ENCODE measurements at regions not wholly inside any gene's neighbourhood (a gene's known extent, or its start where the extent isn't known, plus 50 kb on each side); places are given as distances from the start of the nearest gene placed in this dataset.

DNA sequence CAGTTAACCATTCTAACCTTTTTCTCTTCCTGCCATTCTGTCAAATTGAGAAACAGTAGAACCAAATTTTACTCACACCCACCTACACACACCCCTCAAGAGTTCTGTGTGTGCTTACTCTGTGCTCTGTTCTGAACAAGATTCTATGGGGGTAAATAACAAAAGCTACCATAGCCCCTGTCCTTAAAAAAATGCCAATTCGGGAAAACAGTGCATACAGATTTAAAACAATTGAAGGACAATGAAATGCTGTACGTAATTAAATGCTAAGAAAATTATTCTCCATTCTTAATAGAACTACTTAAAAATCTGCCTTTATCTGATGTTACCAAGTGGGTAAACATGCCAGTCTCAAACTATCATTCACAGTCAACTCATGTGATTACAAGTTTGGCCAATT, 1107.5 kb downstream of the TUSC7 start:
- DNase-seq (ENCODE audit: extremely low spot score) = no peak
- no peak for TF ChIP-seq FOXM1 (IDR thresholded peaks at IDR 0.05; ENCODE audit: borderline replicate concordance)
- TF ChIP-seq FOXK2 (IDR thresholded peaks at IDR 0.05) = no peak
- no peak for TF ChIP-seq NFRKB (IDR thresholded peaks at IDR 0.05)
- no peak for TF ChIP-seq HDGF (IDR thresholded peaks at IDR 0.05; ENCODE audit: borderline replicate concordance)
- TF ChIP-seq ZNF384 (IDR thresholded peaks at IDR 0.05) = no peak
- no peak for TF ChIP-seq BHLHE40 (IDR thresholded peaks at IDR 0.05; ENCODE audit: borderline replicate concordance)
- TF ChIP-seq, protein P1, sequence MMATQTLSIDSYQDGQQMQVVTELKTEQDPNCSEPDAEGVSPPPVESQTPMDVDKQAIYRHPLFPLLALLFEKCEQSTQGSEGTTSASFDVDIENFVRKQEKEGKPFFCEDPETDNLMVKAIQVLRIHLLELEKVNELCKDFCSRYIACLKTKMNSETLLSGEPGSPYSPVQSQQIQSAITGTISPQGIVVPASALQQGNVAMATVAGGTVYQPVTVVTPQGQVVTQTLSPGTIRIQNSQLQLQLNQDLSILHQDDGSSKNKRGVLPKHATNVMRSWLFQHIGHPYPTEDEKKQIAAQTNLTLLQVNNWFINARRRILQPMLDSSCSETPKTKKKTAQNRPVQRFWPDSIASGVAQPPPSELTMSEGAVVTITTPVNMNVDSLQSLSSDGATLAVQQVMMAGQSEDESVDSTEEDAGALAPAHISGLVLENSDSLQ (IDR thresholded peaks at IDR 0.05) = no peak
- no peak for TF ChIP-seq SP1 (IDR thresholded peaks at IDR 0.05)
- ChIA-PET POLR2A (no interaction called here), CTCF (no interaction called here)

DNA sequence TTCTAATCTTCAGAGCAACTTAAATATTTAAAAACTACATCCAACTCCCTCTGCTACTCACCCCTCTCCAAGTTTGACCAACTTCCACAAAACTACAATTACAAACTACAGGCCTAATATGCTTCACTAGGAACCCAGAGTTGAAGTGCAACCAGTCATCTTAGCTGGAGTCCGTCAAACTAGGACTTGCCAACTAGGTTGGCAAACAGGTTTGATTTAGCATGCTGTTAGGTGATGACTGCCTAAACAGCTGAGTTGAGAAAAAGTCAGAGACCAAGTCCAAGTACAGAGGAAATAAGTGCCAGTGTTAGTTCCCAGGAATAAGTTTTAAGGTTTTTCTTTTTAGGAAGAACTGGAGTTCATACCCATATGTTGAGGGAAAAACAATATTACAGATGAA, 1109.0 kb downstream of the TUSC7 start:
- DNase-seq (ENCODE audit: extremely low spot score) = no peak
- POLR2A ChIA-PET = no interaction called here
- no peak for TF ChIP-seq SP1 (IDR thresholded peaks at IDR 0.05)
- no peak for TF ChIP-seq ELF4 (IDR thresholded peaks at IDR 0.05)
- TF ChIP-seq ARNT (IDR thresholded peaks at IDR 0.05) = no peak
- TF ChIP-seq BHLHE40 (IDR thresholded peaks at IDR 0.05; ENCODE audit: borderline replicate concordance) = no peak
- TF ChIP-seq LEF1 (IDR thresholded peaks at IDR 0.05; ENCODE audit: borderline replicate concordance) = no peak
- TF ChIP-seq L3MBTL2 (conservative IDR thresholded peaks at IDR 0.05) = no peak
- TF ChIP-seq SUZ12 (IDR thresholded peaks at IDR 0.05) = no peak
- no peak for TF ChIP-seq NFRKB (IDR thresholded peaks at IDR 0.05)
- no peak for TF ChIP-seq ZNF384 (IDR thresholded peaks at IDR 0.05)
- TF ChIP-seq HDGF (IDR thresholded peaks at IDR 0.05; ENCODE audit: borderline replicate concordance) = no peak
- CTCF ChIA-PET = no interaction called here

DNA sequence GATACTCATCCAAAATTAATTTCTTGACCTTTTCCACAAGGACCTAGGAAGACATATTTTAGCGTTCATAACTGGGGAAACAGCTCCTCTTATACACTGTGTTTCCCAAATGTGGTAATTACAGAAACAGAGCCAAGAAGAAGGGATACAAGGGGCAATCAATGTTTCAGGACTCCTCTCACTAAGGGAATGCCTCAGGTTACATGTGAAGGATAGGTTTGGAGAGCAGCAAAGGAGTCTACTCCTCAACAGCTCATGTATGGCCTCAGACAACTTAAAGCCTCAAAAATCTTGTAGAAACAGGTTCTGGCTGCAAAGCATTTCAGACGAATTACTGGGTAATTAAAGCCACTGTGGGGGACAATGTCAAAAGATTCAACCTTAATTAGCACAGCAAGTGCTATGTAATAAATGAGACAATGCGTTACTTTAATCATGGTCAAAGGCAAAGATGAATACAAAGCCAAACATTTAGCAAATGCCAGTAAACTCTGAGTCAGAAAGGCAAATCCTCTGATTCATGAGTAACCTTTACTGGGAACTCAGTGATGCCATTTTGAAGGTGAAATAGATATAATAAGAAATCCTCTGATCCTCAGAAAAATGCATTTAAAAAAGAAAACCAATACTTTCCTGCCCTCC, 1111.2 kb downstream of the TUSC7 start:
- TF ChIP-seq FOXM1 (IDR thresholded peaks at IDR 0.05; ENCODE audit: borderline replicate concordance) = no peak
- TF ChIP-seq SUZ12 (IDR thresholded peaks at IDR 0.05) = no peak
- no peak for TF ChIP-seq ZNF384 (IDR thresholded peaks at IDR 0.05)
- TF ChIP-seq LEF1 (IDR thresholded peaks at IDR 0.05; ENCODE audit: borderline replicate concordance) = no peak
- TF ChIP-seq FOXA1 (IDR thresholded peaks at IDR 0.05) = no peak
- no peak for TF ChIP-seq NFRKB (IDR thresholded peaks at IDR 0.05)
- no peak for TF ChIP-seq SP1 (IDR thresholded peaks at IDR 0.05)
- ChIA-PET POLR2A (no interaction called here), CTCF (no interaction called here)
- DNase-seq (ENCODE audit: extremely low spot score) = no peak

DNA sequence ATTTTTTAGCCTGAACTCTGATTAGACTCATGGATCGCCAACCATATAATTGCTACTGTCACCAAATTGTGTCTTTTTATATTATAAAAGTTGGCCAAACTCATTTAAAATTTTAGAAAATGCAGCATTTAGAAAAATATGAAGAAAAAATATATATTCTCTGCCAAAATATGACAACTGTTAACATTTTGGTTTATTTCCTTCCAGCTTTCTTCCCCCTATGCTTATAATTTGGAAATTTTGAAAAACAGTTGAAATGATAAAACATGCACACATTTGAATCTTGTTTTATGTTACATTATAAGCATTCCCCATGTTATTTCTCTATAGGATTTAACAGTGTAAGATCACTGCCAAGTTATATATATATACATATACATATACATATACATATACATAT, 1112.8 kb downstream of the TUSC7 start:
- POLR2A ChIA-PET = no interaction called here
- no peak for TF ChIP-seq FOXA1 (IDR thresholded peaks at IDR 0.05)
- no peak for TF ChIP-seq TARDBP (IDR thresholded peaks at IDR 0.05)
- TF ChIP-seq NFRKB (IDR thresholded peaks at IDR 0.05) = no peak
- TF ChIP-seq L3MBTL2 (conservative IDR thresholded peaks at IDR 0.05) = no peak
- TF ChIP-seq FOXM1 (IDR thresholded peaks at IDR 0.05; ENCODE audit: borderline replicate concordance) = no peak
- TF ChIP-seq HDGF (IDR thresholded peaks at IDR 0.05; ENCODE audit: borderline replicate concordance) = no peak
- no peak for TF ChIP-seq LEF1 (IDR thresholded peaks at IDR 0.05; ENCODE audit: borderline replicate concordance)
- no peak for TF ChIP-seq CTBP1 (IDR thresholded peaks at IDR 0.05; ENCODE audit: borderline replicate concordance)
- TF ChIP-seq ZNF384 (IDR thresholded peaks at IDR 0.05) = no peak
- no peak for TF ChIP-seq SUZ12 (IDR thresholded peaks at IDR 0.05)
- no peak for TF ChIP-seq FOXK2 (IDR thresholded peaks at IDR 0.05)
- no peak for TF ChIP-seq SP1 (IDR thresholded peaks at IDR 0.05)
- no peak for TF ChIP-seq ELF4 (IDR thresholded peaks at IDR 0.05)
- TF ChIP-seq, protein P1 (IDR thresholded peaks at IDR 0.05) = no peak
- no peak for TF ChIP-seq ARNT (IDR thresholded peaks at IDR 0.05)
- TF ChIP-seq BHLHE40 (IDR thresholded peaks at IDR 0.05; ENCODE audit: borderline replicate concordance) = no peak
- no peak for DNase-seq (ENCODE audit: extremely low spot score)
- CTCF ChIA-PET = no interaction called here

DNA sequence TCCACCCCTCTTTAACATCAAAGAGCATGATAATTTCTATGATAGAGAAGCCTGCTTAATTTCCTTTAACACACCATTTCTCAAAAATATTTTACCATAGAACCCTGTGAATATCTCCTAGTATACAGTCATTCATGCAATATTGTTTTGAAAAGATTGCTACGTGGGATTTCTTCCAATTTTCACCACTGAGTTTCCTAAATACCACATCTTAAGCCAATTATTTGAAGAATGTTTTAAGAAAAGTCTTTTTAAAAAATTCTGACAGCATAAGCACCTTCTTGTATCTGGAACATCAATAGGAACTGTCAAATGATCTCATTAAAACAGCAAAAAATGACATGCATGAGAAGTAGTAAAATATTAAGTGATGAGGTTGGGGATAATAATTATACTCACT, 1126.7 kb downstream of the TUSC7 start:
- ChIA-PET CTCF (no interaction called here), POLR2A (no interaction called here)

DNA sequence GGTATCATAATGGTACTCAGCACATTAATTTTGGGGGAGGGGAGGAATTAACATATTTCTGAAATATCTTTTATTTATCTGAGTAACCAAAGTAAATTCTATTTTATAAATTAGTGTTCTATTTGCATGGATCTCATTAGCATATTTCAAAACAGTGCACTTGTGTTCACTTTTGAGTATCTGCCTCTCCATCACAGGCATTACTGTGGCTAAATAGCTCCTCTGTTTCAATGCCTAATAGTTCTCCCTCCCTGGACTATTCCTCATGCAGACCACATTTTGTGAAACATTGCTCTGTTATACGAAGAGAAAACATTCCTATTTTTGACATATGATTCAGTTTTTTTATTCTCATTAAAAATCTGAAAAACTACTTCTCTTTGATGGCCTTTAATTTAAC, 1127.8 kb downstream of the TUSC7 start:
- CTCF ChIA-PET = no interaction called here

More for the DNA sequence above, 1126.7 kb downstream of the TUSC7 start:
- DNase-seq (ENCODE audit: extremely low spot score) = no peak
- no peak for TF ChIP-seq TARDBP (IDR thresholded peaks at IDR 0.05)
- no peak for TF ChIP-seq FOXM1 (IDR thresholded peaks at IDR 0.05; ENCODE audit: borderline replicate concordance)
- TF ChIP-seq ARNT (IDR thresholded peaks at IDR 0.05) = no peak
- no peak for TF ChIP-seq NFRKB (IDR thresholded peaks at IDR 0.05)
- no peak for TF ChIP-seq HDGF (IDR thresholded peaks at IDR 0.05; ENCODE audit: borderline replicate concordance)
- no peak for TF ChIP-seq CTBP1 (IDR thresholded peaks at IDR 0.05; ENCODE audit: borderline replicate concordance)
- TF ChIP-seq LEF1 (IDR thresholded peaks at IDR 0.05; ENCODE audit: borderline replicate concordance) = no peak
- no peak for TF ChIP-seq ELF4 (IDR thresholded peaks at IDR 0.05)
- TF ChIP-seq SUZ12 (IDR thresholded peaks at IDR 0.05) = no peak
- TF ChIP-seq ZNF384 (IDR thresholded peaks at IDR 0.05) = no peak
- no peak for TF ChIP-seq BHLHE40 (IDR thresholded peaks at IDR 0.05; ENCODE audit: borderline replicate concordance)

DNA sequence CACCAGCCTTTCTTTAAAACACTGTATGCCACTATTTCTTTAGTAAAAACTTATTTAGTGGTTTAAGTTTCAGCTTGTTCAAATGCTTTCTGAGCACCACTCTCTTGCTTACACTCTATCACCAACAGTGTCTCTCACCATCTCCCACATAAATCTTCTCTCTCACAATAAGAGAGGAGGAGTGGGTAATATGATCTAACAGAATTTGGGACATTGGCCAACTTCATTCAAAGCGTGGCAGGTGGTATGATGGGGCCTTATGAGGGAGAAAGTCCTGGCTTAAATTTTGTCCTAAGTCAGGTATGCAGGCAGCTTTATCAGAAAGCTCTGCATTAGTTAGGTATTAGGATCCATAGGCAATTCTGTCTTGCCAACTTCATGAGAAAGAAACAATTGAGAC, 1132.5 kb downstream of the TUSC7 start:
- TF ChIP-seq NFRKB (IDR thresholded peaks at IDR 0.05) = no peak
- TF ChIP-seq TARDBP (IDR thresholded peaks at IDR 0.05) = no peak
- TF ChIP-seq ZNF384 (IDR thresholded peaks at IDR 0.05) = no peak
- no peak for TF ChIP-seq LEF1 (IDR thresholded peaks at IDR 0.05; ENCODE audit: borderline replicate concordance)
- no peak for TF ChIP-seq HDGF (IDR thresholded peaks at IDR 0.05; ENCODE audit: borderline replicate concordance)
- TF ChIP-seq FOXA1 (IDR thresholded peaks at IDR 0.05) = no peak
- no peak for TF ChIP-seq CTBP1 (IDR thresholded peaks at IDR 0.05; ENCODE audit: borderline replicate concordance)
- ChIA-PET POLR2A (no interaction called here), CTCF (no interaction called here)
- no peak for DNase-seq (ENCODE audit: extremely low spot score)

More for the DNA sequence above, 1127.8 kb downstream of the TUSC7 start:
- POLR2A ChIA-PET = no interaction called here
- no peak for TF ChIP-seq FOXA1 (IDR thresholded peaks at IDR 0.05)
- DNase-seq (ENCODE audit: extremely low spot score) = no peak
